ENCODE measurements at regions not wholly inside any gene's neighbourhood (a gene's known extent, or its start where the extent isn't known, plus 50 kb on each side); places are given as distances from the start of the nearest gene placed in this dataset.

DNA sequence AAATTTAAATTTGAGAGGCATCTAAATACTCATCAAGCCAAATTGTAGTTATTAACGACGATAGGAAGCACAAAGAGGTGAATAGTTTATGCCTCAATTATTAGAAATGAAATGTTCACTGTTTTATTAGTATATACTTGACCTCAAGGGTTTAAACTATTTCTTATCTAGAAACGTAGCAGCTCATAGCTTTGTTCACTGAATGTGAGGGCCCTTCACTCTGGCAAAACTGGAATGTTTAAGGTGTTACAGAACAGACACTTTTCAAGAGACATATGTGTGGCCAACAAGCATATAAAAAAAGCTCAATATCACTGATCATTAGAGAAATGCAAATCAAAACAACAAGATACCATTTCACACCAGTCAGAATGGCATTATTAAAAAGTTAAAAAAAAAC lies 151.2 kb upstream of the KCNN2 start:
- intact Hi-C loops (cut with micrococcal nuclease) = no loop called here
- H3K27me3 Mint-ChIP-seq = no peaks in the 10 kb centered on the region
- H3K4me1 Mint-ChIP-seq (ENCODE audit: low read depth) = no peaks in the 10 kb centered on the region
- H3K9me3 Mint-ChIP-seq = peaks cover 12% of the 10 kb centered on the region
- H3K27ac Mint-ChIP-seq = no peak overlapping the region
- H3K36me3 Mint-ChIP-seq (ENCODE audit: low read depth) = no peaks in the 10 kb centered on the region
- no peak overlapping the region for H3K4me3 Mint-ChIP-seq

- no peaks in the 10 kb centered on the region for H3K36me3 Mint-ChIP-seq (ENCODE audit: low read depth)
- H3K27me3 Mint-ChIP-seq = no peaks in the 10 kb centered on the region
- intact Hi-C loops (cut with micrococcal nuclease) = no loop called here
- H3K9me3 Mint-ChIP-seq = no peaks in the 10 kb centered on the region
- H3K4me3 Mint-ChIP-seq = no peak overlapping the region
- H3K4me1 Mint-ChIP-seq (ENCODE audit: low read depth) = no peaks in the 10 kb centered on the region
- H3K27ac Mint-ChIP-seq = no peak overlapping the region
Observed at GRCh38 chr5:114221807-114222206, 140.1 kb upstream of the KCNN2 start.

DNA sequence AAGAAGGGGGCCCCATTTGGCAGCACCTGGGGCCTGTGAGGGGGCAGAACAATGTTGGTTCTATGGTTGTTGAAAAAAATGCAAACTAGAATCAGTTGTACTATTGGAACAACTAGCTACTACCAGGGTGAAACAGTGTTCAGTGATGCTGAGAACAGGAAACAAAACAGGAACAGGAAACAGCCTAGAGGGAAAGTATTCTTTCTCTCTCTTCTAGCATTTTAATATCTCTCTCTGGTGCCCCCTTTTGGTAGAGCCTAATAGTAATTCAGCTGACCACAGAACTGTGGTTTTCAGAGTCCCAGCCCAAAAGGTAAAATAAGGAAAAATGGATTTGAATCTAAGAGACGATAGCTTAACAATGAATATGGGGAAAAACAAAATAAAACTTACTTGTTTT lies 138.0 kb upstream of the KCNN2 start:
- no peaks in the 10 kb centered on the region for H3K36me3 Mint-ChIP-seq (ENCODE audit: low read depth)
- no peaks in the 10 kb centered on the region for H3K4me1 Mint-ChIP-seq (ENCODE audit: low read depth)
- intact Hi-C loops (cut with micrococcal nuclease) = no loop called here

DNA sequence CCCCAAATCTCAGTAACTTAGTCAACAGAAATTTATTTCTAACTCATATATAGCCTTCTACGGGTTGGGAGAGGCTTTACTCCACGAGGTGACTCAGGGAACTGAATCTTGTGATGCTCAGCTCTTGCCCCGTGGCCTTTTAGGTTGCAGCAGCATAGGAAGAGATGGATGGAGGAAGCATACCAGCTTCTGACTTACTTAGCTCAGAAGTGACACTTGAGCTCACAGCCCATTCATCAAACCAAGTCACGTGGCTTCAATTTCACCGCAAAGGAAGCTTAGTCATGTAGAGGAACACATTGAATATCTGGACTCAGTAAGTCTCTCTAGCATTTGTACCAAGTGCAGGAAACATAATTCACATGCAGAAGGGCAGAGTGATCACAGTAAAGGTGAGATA lies 124.1 kb upstream of the KCNN2 start:
- H3K27ac Mint-ChIP-seq = no peak overlapping the region
- H3K9me3 Mint-ChIP-seq = no peaks in the 10 kb centered on the region
- no peaks in the 10 kb centered on the region for H3K4me1 Mint-ChIP-seq (ENCODE audit: low read depth)
- no peaks in the 10 kb centered on the region for H3K36me3 Mint-ChIP-seq (ENCODE audit: low read depth)
- H3K4me3 Mint-ChIP-seq = no peak overlapping the region
- H3K27me3 Mint-ChIP-seq = no peaks in the 10 kb centered on the region
- intact Hi-C loops (cut with micrococcal nuclease) = no loop called here

More for the DNA sequence above, 138.0 kb upstream of the KCNN2 start:
- Mint-ChIP-seq H3K27me3 (no peaks in the 10 kb centered on the region), H3K4me3 (no peak overlapping the region), H3K9me3 (no peaks in the 10 kb centered on the region), H3K27ac (no peak overlapping the region)

DNA sequence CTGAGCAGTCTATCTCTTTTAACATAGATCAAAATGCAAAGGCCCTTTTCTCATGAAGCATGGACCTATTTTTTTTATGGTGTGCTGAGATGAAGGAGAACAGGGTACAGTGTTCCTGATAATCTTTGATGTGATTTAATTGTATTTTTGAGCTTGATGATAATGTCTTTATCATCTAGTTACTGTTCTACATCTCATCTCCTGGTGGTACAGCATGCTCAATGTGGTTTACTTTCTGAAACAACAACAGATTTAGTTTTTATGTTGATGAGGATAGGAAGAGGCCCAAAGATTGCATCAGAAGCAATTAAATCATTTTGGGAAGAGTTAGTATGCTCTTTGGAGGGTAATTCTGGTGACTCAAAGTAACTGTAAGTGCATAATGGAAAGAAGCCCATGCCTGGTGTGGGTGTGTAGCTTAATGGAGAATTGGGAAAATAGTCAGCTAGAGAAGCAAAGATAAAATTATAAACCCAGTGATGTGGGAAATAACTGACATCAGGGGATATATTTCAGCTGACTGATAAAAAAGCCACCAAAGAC lies 123.0 kb upstream of the KCNN2 start:
- no peak overlapping the region for H3K4me3 Mint-ChIP-seq
- intact Hi-C loops (cut with micrococcal nuclease) = no loop called here
- H3K9me3 Mint-ChIP-seq = no peaks in the 10 kb centered on the region
- H3K4me1 Mint-ChIP-seq (ENCODE audit: low read depth) = no peaks in the 10 kb centered on the region
- H3K27me3 Mint-ChIP-seq = no peaks in the 10 kb centered on the region
- H3K36me3 Mint-ChIP-seq (ENCODE audit: low read depth) = no peaks in the 10 kb centered on the region
- no peak overlapping the region for H3K27ac Mint-ChIP-seq

DNA sequence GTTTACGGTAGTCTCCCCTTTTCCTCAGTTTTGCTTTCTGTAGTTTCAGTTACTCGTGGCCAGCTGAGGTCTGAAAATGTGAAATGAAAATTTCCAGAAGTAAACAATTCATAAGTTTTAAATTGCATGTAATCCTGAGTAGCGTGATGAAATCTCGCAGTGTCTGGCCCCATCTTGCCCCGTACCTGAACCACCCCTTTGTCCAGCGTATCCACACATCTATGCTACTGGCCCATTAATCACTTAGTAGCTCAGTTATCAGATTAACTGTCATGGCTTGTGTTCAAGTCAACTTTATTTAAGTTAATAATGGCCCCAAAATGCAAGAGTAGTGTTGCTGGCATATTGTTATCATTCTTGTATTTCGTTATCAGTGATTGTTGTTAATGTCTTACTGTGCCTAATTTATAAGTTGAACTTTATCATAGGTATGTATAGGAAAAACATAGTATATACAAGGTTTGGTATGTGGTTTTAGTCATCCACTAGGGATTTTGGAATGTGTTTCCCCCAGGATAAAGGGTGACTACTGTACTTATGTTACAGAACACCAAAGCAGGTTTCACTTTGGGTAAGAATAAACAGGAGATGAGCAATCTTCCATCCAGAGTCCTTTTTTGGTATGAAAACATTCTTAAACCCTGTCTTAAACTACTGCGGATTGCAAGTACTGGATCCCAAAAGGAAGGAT lies 118.4 kb upstream of the KCNN2 start:
- H3K4me1 Mint-ChIP-seq (ENCODE audit: low read depth) = no peaks in the 10 kb centered on the region
- H3K36me3 Mint-ChIP-seq (ENCODE audit: low read depth) = no peaks in the 10 kb centered on the region
- intact Hi-C loops (cut with micrococcal nuclease) = no loop called here
- H3K27me3 Mint-ChIP-seq = no peaks in the 10 kb centered on the region
- H3K4me3 Mint-ChIP-seq = no peak overlapping the region
- no peaks in the 10 kb centered on the region for H3K9me3 Mint-ChIP-seq
- H3K27ac Mint-ChIP-seq = no peak overlapping the region

DNA sequence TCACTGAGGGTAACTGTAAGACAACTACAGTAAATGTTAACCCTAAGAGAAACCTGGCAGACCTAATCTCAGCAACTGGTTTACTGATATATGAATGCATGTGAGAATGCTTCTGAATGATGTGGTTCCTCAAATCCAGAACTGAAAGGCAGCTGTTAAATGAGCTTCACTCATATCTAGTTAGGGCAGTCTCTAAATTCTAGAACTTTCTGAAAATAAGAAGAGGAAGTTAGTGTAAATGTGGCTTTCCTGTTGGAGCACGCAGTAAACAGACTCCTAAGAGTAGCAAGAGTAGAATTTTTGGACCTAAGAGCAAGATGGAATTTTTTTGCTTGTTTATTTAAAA lies 117.9 kb upstream of the KCNN2 start:
- no peaks in the 10 kb centered on the region for H3K27me3 Mint-ChIP-seq

GRCh38 chr5:114249823-114250222 lies 112.0 kb upstream of the KCNN2 start:
- H3K27ac Mint-ChIP-seq = no peak overlapping the region
- H3K4me3 Mint-ChIP-seq = no peak overlapping the region
- no peaks in the 10 kb centered on the region for H3K4me1 Mint-ChIP-seq (ENCODE audit: low read depth)
- H3K9me3 Mint-ChIP-seq = no peaks in the 10 kb centered on the region
- intact Hi-C loops (cut with micrococcal nuclease) = no loop called here
- H3K27me3 Mint-ChIP-seq = no peaks in the 10 kb centered on the region
- no peaks in the 10 kb centered on the region for H3K36me3 Mint-ChIP-seq (ENCODE audit: low read depth)

More for the DNA sequence above, 117.9 kb upstream of the KCNN2 start:
- Mint-ChIP-seq H3K36me3 (ENCODE audit: low read depth) (no peaks in the 10 kb centered on the region), H3K4me3 (no peak overlapping the region), H3K9me3 (no peaks in the 10 kb centered on the region), H3K27ac (no peak overlapping the region), H3K4me1 (ENCODE audit: low read depth) (no peaks in the 10 kb centered on the region)
- intact Hi-C loops (cut with micrococcal nuclease) = no loop called here

- Mint-ChIP-seq H3K27me3 (no peaks in the 10 kb centered on the region), H3K27ac (no peak overlapping the region), H3K4me3 (no peak overlapping the region), H3K9me3 (no peaks in the 10 kb centered on the region), H3K4me1 (ENCODE audit: low read depth) (no peaks in the 10 kb centered on the region), H3K36me3 (ENCODE audit: low read depth) (no peaks in the 10 kb centered on the region)
- intact Hi-C loops (cut with micrococcal nuclease) = no loop called here
Observed at GRCh38 chr5:114250536-114250935, 111.3 kb upstream of the KCNN2 start.

DNA sequence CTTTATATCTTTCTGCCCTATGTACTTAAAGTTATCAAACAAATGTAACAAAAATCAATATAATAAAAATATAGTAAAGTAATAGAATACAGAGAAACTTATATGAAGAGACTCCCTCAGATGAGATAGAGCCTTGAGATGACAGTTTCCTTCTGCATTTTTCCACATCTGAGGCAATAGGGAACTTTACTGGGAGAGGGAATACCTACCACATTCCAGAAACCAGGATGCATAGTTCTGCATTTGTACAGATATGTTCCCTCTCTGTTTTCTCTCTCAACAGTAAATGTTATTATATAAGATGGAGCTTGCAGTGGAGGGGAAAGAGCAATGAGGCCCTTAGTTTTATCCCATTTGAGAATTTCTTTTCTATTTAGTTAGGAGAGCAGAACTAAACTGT lies 109.6 kb upstream of the KCNN2 start:
- H3K9me3 Mint-ChIP-seq = no peaks in the 10 kb centered on the region
- no peak overlapping the region for H3K4me3 Mint-ChIP-seq
- no peaks in the 10 kb centered on the region for H3K27me3 Mint-ChIP-seq
- no peaks in the 10 kb centered on the region for H3K4me1 Mint-ChIP-seq (ENCODE audit: low read depth)
- H3K27ac Mint-ChIP-seq = no peak overlapping the region
- no peaks in the 10 kb centered on the region for H3K36me3 Mint-ChIP-seq (ENCODE audit: low read depth)
- intact Hi-C loops (cut with micrococcal nuclease) = no loop called here

DNA sequence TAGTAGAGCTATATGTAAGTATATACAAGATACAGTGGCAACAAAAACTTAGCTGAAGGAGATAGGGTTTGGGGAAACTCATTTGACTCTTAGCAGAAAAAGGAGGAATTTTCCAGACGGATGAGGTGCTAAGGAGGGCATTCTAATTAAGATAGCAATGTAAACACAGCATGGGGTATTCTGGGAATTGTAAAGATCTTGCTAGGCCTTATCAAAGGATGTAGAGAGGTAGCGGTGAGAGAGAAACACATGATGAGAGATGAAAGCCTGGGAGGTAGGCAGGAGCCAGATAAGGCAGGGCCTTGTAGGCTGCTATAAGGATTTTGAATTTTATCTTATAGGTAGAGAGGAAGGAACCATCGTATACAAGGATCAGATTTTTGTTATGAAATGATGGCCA lies 106.6 kb upstream of the KCNN2 start:
- Mint-ChIP-seq H3K27ac (no peak overlapping the region), H3K9me3 (peaks cover 10% of the 10 kb centered on the region), H3K4me3 (no peak overlapping the region), H3K4me1 (ENCODE audit: low read depth) (no peaks in the 10 kb centered on the region), H3K36me3 (ENCODE audit: low read depth) (no peaks in the 10 kb centered on the region), H3K27me3 (no peaks in the 10 kb centered on the region)
- intact Hi-C loops (cut with micrococcal nuclease) = no loop called here

- H3K36me3 Mint-ChIP-seq (ENCODE audit: low read depth) = no peaks in the 10 kb centered on the region
- no peak overlapping the region for H3K27ac Mint-ChIP-seq
- H3K4me1 Mint-ChIP-seq (ENCODE audit: low read depth) = no peaks in the 10 kb centered on the region
- no peak overlapping the region for H3K4me3 Mint-ChIP-seq
- peaks cover 14% of the 10 kb centered on the region for H3K9me3 Mint-ChIP-seq
- intact Hi-C loops (cut with micrococcal nuclease) = no loop called here
- no peaks in the 10 kb centered on the region for H3K27me3 Mint-ChIP-seq
Observed at GRCh38 chr5:114261989-114262388, 99.9 kb upstream of the KCNN2 start.

DNA sequence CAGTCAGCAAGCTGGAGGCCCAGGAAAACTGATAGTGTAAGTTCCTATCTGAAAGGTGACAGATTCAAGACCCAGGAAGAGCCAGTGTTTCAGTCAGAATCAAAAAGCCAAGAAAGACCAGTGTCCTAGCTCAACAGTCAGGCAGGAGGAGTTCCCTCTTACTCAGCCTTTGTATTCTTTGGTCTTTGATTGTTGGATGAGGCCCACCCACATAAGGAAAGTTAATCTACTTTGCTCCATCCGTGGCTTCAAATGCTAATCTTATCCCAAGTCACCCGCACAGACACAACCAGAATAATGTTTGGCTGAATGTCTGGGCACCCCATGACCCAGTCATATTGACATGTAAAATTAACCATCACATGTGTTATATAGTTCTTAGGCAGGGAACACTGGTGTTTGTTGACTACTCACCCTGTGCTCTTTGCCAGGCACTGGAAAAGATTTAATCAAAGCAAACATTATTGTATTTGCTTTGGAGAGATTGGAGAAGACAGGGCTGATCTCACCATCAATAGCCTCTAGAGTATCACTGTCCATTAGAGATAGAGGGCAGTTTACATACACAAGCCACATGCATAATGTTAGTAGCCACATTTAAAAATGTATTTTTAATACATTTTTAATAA lies 96.3 kb upstream of the KCNN2 start:
- H3K27ac Mint-ChIP-seq = no peak overlapping the region
- H3K4me3 Mint-ChIP-seq = no peak overlapping the region
- H3K27me3 Mint-ChIP-seq = no peaks in the 10 kb centered on the region
- no peaks in the 10 kb centered on the region for H3K36me3 Mint-ChIP-seq (ENCODE audit: low read depth)
- H3K4me1 Mint-ChIP-seq (ENCODE audit: low read depth) = no peaks in the 10 kb centered on the region
- intact Hi-C loops (cut with micrococcal nuclease) = no loop called here
- peaks cover 1% of the 10 kb centered on the region for H3K9me3 Mint-ChIP-seq

DNA sequence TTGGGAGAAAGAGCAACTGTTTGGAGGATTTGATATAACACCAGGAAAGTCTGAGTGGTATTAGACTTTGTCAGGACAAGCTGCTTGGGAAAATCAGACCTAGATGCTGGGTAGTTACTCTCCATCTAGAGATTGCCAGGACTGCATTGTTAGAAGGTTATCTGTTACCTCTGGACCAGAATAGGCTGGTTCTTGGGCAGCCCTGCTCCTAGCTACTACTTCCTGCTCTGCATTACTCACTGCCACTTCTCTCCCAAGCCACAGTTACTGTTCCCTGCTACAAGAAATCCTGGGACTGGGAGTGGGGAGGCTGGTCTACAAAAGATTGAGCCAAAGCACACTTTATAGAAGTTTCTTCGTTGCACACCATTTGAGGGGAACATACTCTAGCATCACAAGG lies 95.5 kb upstream of the KCNN2 start:
- H3K9me3 Mint-ChIP-seq = no peaks in the 10 kb centered on the region
- H3K4me1 Mint-ChIP-seq (ENCODE audit: low read depth) = no peaks in the 10 kb centered on the region
- no peak overlapping the region for H3K4me3 Mint-ChIP-seq
- no peaks in the 10 kb centered on the region for H3K27me3 Mint-ChIP-seq
- H3K27ac Mint-ChIP-seq = no peak overlapping the region
- no peaks in the 10 kb centered on the region for H3K36me3 Mint-ChIP-seq (ENCODE audit: low read depth)
- intact Hi-C loops (cut with micrococcal nuclease) = no loop called here

- no peak overlapping the region for H3K4me3 Mint-ChIP-seq
- no peaks in the 10 kb centered on the region for H3K4me1 Mint-ChIP-seq (ENCODE audit: low read depth)
- H3K27ac Mint-ChIP-seq = no peak overlapping the region
- peaks cover 8% of the 10 kb centered on the region for H3K9me3 Mint-ChIP-seq
- H3K36me3 Mint-ChIP-seq (ENCODE audit: low read depth) = no peaks in the 10 kb centered on the region
- intact Hi-C loops (cut with micrococcal nuclease) = no loop called here
- no peaks in the 10 kb centered on the region for H3K27me3 Mint-ChIP-seq
Observed at GRCh38 chr5:114296191-114296590, 65.7 kb upstream of the KCNN2 start.

All from dendritic cell treated with granulocyte-macrophage colony-stimulating factor and Interleukin-4, amounts not matched to agents 40 ng/mL and 50 ng/mL, for 4 days (primary cell).